Osteocyte (in vitro differentiated cells): ENCODE measurements at regions not wholly inside any gene's neighbourhood (a gene's known extent, or its start where the extent isn't known, plus 50 kb on each side); places are given as distances from the start of the nearest gene placed in this dataset.
"Not testable (repeated sequence)": the region's sequence is repeated elsewhere in the genome, so short reads cannot be mapped to it uniquely, and the experiment has no call there.

Source experiments
- DNase-seq: peaks from one replicate; pipeline ENCODE4 v3.0.0; 2021; ENCODE audit warnings: mixed read lengths; ENCODE audit not compliant: unreplicated experiment; ENCODE audit errors: extremely low spot score
- H3K27ac Mint-ChIP-seq: one replicate; pipeline ENCODE4 v1.8.0; 2021; ENCODE audit warnings: mild to moderate bottlenecking, mixed read lengths; ENCODE audit not compliant: unreplicated experiment
- H3K27me3 Mint-ChIP-seq: one replicate; pipeline ENCODE4 v1.8.0; 2021; ENCODE audit warnings: mixed read lengths; ENCODE audit not compliant: unreplicated experiment
- H3K36me3 Mint-ChIP-seq: one replicate; pipeline ENCODE4 v1.8.0; 2021; ENCODE audit warnings: mixed read lengths; ENCODE audit not compliant: unreplicated experiment
- H3K4me1 Mint-ChIP-seq: one replicate; pipeline ENCODE4 v1.8.0; 2021; ENCODE audit warnings: mixed read lengths; ENCODE audit not compliant: unreplicated experiment
- H3K4me3 Mint-ChIP-seq: one replicate; pipeline ENCODE4 v1.8.0; 2021; ENCODE audit warnings: mild to moderate bottlenecking, moderate library complexity, mixed read lengths; ENCODE audit not compliant: unreplicated experiment
- H3K9me3 Mint-ChIP-seq: one replicate; pipeline ENCODE4 v1.8.0; 2021; ENCODE audit warnings: mixed read lengths; ENCODE audit not compliant: unreplicated experiment
- CTCF ChIP-seq: fragments of 200-600 bp; sonication (generic); IDR thresholded peaks from 2 replicates; pipeline ENCODE4 v1.5.0; 2021; ENCODE audit warnings: antibody characterized with exemption, mild to moderate bottlenecking, moderate library complexity

GRCh38 chr5:109998726-109999125 is 309.0 kb downstream of the MAN2A1 start:
- DNase-seq, result no peak
- H3K4me1 Mint-ChIP-seq, result peaks cover 79% of the 10 kb centered on the region
- peaks cover 10% of the 10 kb centered on the region for H3K9me3 Mint-ChIP-seq
- peak overlapping the region; percentile 93 for H3K27ac Mint-ChIP-seq
- peaks cover 4% of the 10 kb centered on the region for H3K36me3 Mint-ChIP-seq
- H3K4me3 Mint-ChIP-seq, result no peak overlapping the region
- TF ChIP-seq CTCF, result no peak
- no peaks in the 10 kb centered on the region for H3K27me3 Mint-ChIP-seq

- no peak for DNase-seq
- TF ChIP-seq CTCF, result no peak
- Mint-ChIP-seq H3K4me1 (peaks cover 70% of the 10 kb centered on the region), H3K36me3 (peaks cover 4% of the 10 kb centered on the region), H3K9me3 (peaks cover 10% of the 10 kb centered on the region), H3K4me3 (no peak overlapping the region), H3K27me3 (no peaks in the 10 kb centered on the region), H3K27ac (peak overlapping the region; percentile 93)
Observed at GRCh38 chr5:110001648-110002047, 311.9 kb downstream of the MAN2A1 start.

GRCh38 chr5:110002652-110003051 is 312.9 kb downstream of the MAN2A1 start:
- no peak for DNase-seq
- peaks cover 4% of the 10 kb centered on the region for H3K36me3 Mint-ChIP-seq
- peaks cover 61% of the 10 kb centered on the region for H3K4me1 Mint-ChIP-seq
- H3K27ac Mint-ChIP-seq, result no peak overlapping the region
- peaks cover 10% of the 10 kb centered on the region for H3K9me3 Mint-ChIP-seq
- no peaks in the 10 kb centered on the region for H3K27me3 Mint-ChIP-seq
- H3K4me3 Mint-ChIP-seq, result no peak overlapping the region
- no peak for TF ChIP-seq CTCF

GRCh38 chr5:110005907-110006562 is 316.3 kb downstream of the MAN2A1 start:
- H3K9me3 Mint-ChIP-seq, H3K4me3 Mint-ChIP-seq, H3K27me3 Mint-ChIP-seq, H3K36me3 Mint-ChIP-seq, DNase-seq, H3K27ac Mint-ChIP-seq: not testable (repeated sequence)
- H3K4me1 Mint-ChIP-seq, result peaks cover 28% of the 10 kb centered on the region

GRCh38 chr5:110007101-110007500 is 317.4 kb downstream of the MAN2A1 start:
- no peak for TF ChIP-seq CTCF
- H3K4me3 Mint-ChIP-seq, result no peak overlapping the region
- no peaks in the 10 kb centered on the region for H3K27me3 Mint-ChIP-seq
- no peaks in the 10 kb centered on the region for H3K9me3 Mint-ChIP-seq
- no peak overlapping the region for H3K27ac Mint-ChIP-seq
- no peak for DNase-seq
- no peaks in the 10 kb centered on the region for H3K36me3 Mint-ChIP-seq
- peaks cover 18% of the 10 kb centered on the region for H3K4me1 Mint-ChIP-seq
